Heart left ventricle (tissue), 16 donors: ENCODE measurements at regions not wholly inside any gene's neighbourhood (a gene's known extent, or its start where the extent isn't known, plus 50 kb on each side); places are given as distances from the start of the nearest gene placed in this dataset.

Source experiments
- ATAC-seq, 4 donors: fragments of 200-7000 bp; cut with Tn5 transposase; one replicate each; pipeline ENCODE4 v1.9.1; 2020 to 2022; ENCODE audit warnings: moderate library complexity in 4 of 4, mild to moderate bottlenecking in 3 of 4, moderate number of reproducible peaks in 1 of 4
- DNase-seq, 5 donors: peaks; one replicate each; pipeline ENCODE4 v3.0.0-alpha.2; 2020
- H3K27ac ChIP-seq, 12 donors: fragments of 200-600 bp; sonication (generic) in 4 of 12; one replicate each; pipeline versions ENCODE4 v1.5.0 to v1.8.0; 2016 to 2022; ENCODE audit warnings: mild to moderate bottlenecking in 2 of 12
- H3K27me3 ChIP-seq, 9 donors: fragments of 200-600 bp; sonication (generic) in 2 of 9; one replicate each; pipeline versions ENCODE4 v1.5.1 to v1.8.0; 2016 to 2022; ENCODE audit warnings: mild to moderate bottlenecking in 3 of 9
- H3K36me3 ChIP-seq, 9 donors: fragments of 200-600 bp; sonication (generic) in 2 of 9; one replicate each; pipeline versions ENCODE4 v1.5.0 to v1.8.0; 2018 to 2022; ENCODE audit warnings: mild to moderate bottlenecking in 2 of 9
- H3K4me1 ChIP-seq, 12 donors: fragments of 200-600 bp; sonication (generic) in 4 of 12; one replicate each; pipeline versions ENCODE4 v1.5.0 to v1.8.0; 2016 to 2022; ENCODE audit warnings: mild to moderate bottlenecking in 3 of 12
- H3K4me3 ChIP-seq, 12 donors: fragments of 200-600 bp; sonication (generic) in 4 of 12; one replicate each; pipeline versions ENCODE4 v1.5.0 to v1.8.0; 2017 to 2022; ENCODE audit warnings: mild to moderate bottlenecking in 9 of 12, moderate library complexity in 4 of 12
- H3K9me3 ChIP-seq, 12 donors: fragments of 200-600 bp; sonication (generic) in 4 of 12; one replicate each; pipeline versions ENCODE4 v1.5.0 to v1.8.0; 2016 to 2022; ENCODE audit warnings: mild to moderate bottlenecking in 1 of 12
- CTCF ChIP-seq, 12 donors: fragments of 200-600 bp; sonication (generic) in 4 of 12; IDR thresholded peaks; one replicate each; pipeline versions ENCODE4 v1.5.0 to v1.8.0; 2018 to 2022; ENCODE audit warnings: antibody characterized with exemption in 12 of 12, mild to moderate bottlenecking in 5 of 12
- POLR2A ChIP-seq, 2 donors: fragments of 450-650 bp; IDR thresholded peaks; one replicate each; pipeline ENCODE4 v1.6.1; 2017; ENCODE audit warnings: antibody characterized with exemption in 2 of 2, mild to moderate bottlenecking in 2 of 2, moderate library complexity in 2 of 2
- WGBS, 4 donors: extraction: QIAGEN DNeasy Blood & Tissue Kit in 2 of 4; methylation state at CpG; one replicate each; pipeline versions ENCODE4 v1.1.5 to v1.1.7; 2013 to 2018; 5-methylcytosine and 5-hydroxymethylcytosine counted together
- intact Hi-C, 10 donors: fragments of 100-400 bp; cut with DNase I; formaldehyde crosslinking; loops; one replicate each; pipeline versions ENCODE4 v1.11.1 to v1.14.2; 2022
- donor health status: ischemic (EF 13 %, LVEDD 7.1; RV severe dilation, severe dysfunction).
- donor health status: healthy with polysubstance abuse.
- donor health status: DM: no; HTN: yes; CAD: no.
- donor health status: DM: no; HTN: no; CAD: no.
- donor health status: ischemic (EF 25% LVEDD 6.9; RV normal size, moderate dysfunction).
- donor health status: ischemic (EF 25% LVEDD 5.7; RV mildly dilated, moderate dysfunction).
- donor health status: healthy.
- donor health status: DM: yes; HTN: yes; CAD: no.
- donor health status: ischemic (EF 35%, LVEDD 5.7; RV mildly dilated, moderate dysfunction).
- donor health status: nonischemic (EF 11% LVEDD 7.7; RV severe dilation, severe dysfunction).
- donor health status: DM: yes; HTN: yes; CAD: no.
- donor health status: PGD.
- donor health status: ischemic (EF 29% LVEDD 5.4; RV normal size, mild dysfunction).
- donor health status: nonischemic (EF 23%, LVEDD 6.1; RV moderate dilation, normal function).

- WGBS, 4 donors, result 73 to 85% (median 79%) methylated on average over 7 of the region's 7 CpGs
- no peak for TF ChIP-seq POLR2A (IDR thresholded peaks at IDR 0.05)
- no peak for TF ChIP-seq CTCF (IDR thresholded peaks at IDR 0.05)
- DNase-seq, result peak in 1 of 5 donors; percentile 28
- peaks cover 0 to 44% (median 37%) of the 10 kb centered on the region in 12 donors for H3K4me1 ChIP-seq
- no peaks in the 10 kb centered on the region for H3K27me3 ChIP-seq
- H3K9me3 ChIP-seq, result no peaks in the 10 kb centered on the region
- no peak overlapping the region for H3K4me3 ChIP-seq
- intact Hi-C loops, result loop anchor here in 7 of 10 donors (5.0 to 10.0 kb wide), 6 partner anchors 91 to 264 kb away; no protein-coding TSS in a partner anchor
- peak overlapping the region in 5 of 12 donors; percentile 10 to 80 (median 39) for H3K27ac ChIP-seq
- H3K36me3 ChIP-seq, result peaks cover 0 to 95% (median 68%) of the 10 kb centered on the region in 9 donors
- peak in 1 of 4 donors; percentile 21 for ATAC-seq
These were observed 77.1 kb upstream of the SLC4A11 start for GRCh38 chr20:3316136-3316535.

- Histone ChIP-seq H3K4me1 (peaks cover 0 to 45% (median 37%) of the 10 kb centered on the region in 12 donors), H3K27ac (peak overlapping the region in 9 of 12 donors; percentile 8 to 80 (median 45)), H3K36me3 (peaks cover 0 to 93% (median 62%) of the 10 kb centered on the region in 9 donors), H3K4me3 (no peak overlapping the region), H3K9me3 (no peaks in the 10 kb centered on the region), H3K27me3 (no peaks in the 10 kb centered on the region)
- ATAC-seq, result no peak
- 68 to 82% (median 73%) methylated on average over 2 of the region's 2 CpGs for WGBS, 4 donors
- TF ChIP-seq CTCF (IDR thresholded peaks at IDR 0.05), result no peak
- TF ChIP-seq POLR2A (IDR thresholded peaks at IDR 0.05), result no peak
- intact Hi-C loops, result loop anchor here in 8 of 10 donors (1.0 to 10.0 kb wide), 8 partner anchors 90 to 263 kb away; no protein-coding TSS in a partner anchor
- DNase-seq, result no peak
These were observed 76.1 kb upstream of the SLC4A11 start for GRCh38 chr20:3315136-3315535.

- intact Hi-C loops, result loop anchor here in 5 of 10 donors (2.0 to 10.0 kb wide), 4 partner anchors 90 to 260 kb away; no protein-coding TSS in a partner anchor
- peak overlapping the region in 11 of 12 donors; percentile 8 to 80 (median 45) for H3K27ac ChIP-seq
- TF ChIP-seq POLR2A (IDR thresholded peaks at IDR 0.05) (no peak), CTCF (IDR thresholded peaks at IDR 0.05) (no peak)
- H3K27me3 ChIP-seq, result no peaks in the 10 kb centered on the region
- ATAC-seq, result no peak
- 46 to 82% (median 66%) methylated on average over 1 of the region's 1 CpG for WGBS, 4 donors
- no peak for DNase-seq
- H3K9me3 ChIP-seq, result no peaks in the 10 kb centered on the region
- no peak overlapping the region for H3K4me3 ChIP-seq
- H3K4me1 ChIP-seq, result peaks cover 0 to 45% (median 37%) of the 10 kb centered on the region in 12 donors
- peaks cover 0 to 92% (median 55%) of the 10 kb centered on the region in 9 donors for H3K36me3 ChIP-seq
These were observed 75.4 kb upstream of the SLC4A11 start for GRCh38 chr20:3314391-3314790.

DNA sequence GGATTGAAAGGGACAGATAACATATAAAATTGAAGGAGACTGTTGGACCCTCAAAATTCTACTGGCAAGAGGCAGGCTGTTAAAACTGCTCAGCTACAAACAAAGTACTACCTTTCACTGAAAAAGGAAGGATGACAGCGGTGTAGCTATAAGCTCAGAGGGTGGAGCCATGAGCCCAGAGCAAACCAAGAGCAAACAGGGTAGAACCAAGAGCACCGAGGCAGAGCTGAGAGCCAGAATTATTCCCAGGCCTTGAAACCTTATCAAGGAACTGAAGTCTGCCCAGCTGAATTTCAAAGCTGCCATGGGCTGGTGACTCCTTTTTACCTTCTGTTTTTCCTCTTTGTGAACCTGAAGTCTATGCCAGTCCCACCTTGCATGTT is 74.7 kb upstream of the SLC4A11 start:
- 41 to 57% (median 47%) methylated on average over 2 of the region's 2 CpGs for WGBS, 4 donors
- ATAC-seq, result peak in 3 of 4 donors; percentile 40 to 72 (median 43)
- intact Hi-C loops, result loop anchor here in 5 of 10 donors (2.0 to 10.0 kb wide), 4 partner anchors 89 to 259 kb away; no protein-coding TSS in a partner anchor

More for the DNA sequence above, 74.7 kb upstream of the SLC4A11 start:
- no peak for DNase-seq
- Histone ChIP-seq H3K9me3 (no peaks in the 10 kb centered on the region), H3K27ac (peak overlapping the region in 11 of 12 donors; percentile 26 to 80 (median 51)), H3K27me3 (no peaks in the 10 kb centered on the region), H3K4me3 (no peak overlapping the region), H3K36me3 (peaks cover 0 to 93% (median 59%) of the 10 kb centered on the region in 9 donors), H3K4me1 (peaks cover 0 to 45% (median 37%) of the 10 kb centered on the region in 12 donors)
- TF ChIP-seq CTCF (IDR thresholded peaks at IDR 0.05) (peak in 1 of 12 donors; percentile 7), POLR2A (IDR thresholded peaks at IDR 0.05) (no peak)
